NK-92 treated with Interleukin-12 subunit alpha and Interleukin-12 subunit beta, amount 100 ng/mL, for 24 hours (cell line): ENCODE measurements at regions not wholly inside any gene's neighbourhood (a gene's known extent, or its start where the extent isn't known, plus 50 kb on each side); places are given as distances from the start of the nearest gene placed in this dataset.

Source experiments
- DNase-seq: peaks from one replicate; lab custom pipeline; 2025; lab: John Stamatoyannopoulos, UW

DNA sequence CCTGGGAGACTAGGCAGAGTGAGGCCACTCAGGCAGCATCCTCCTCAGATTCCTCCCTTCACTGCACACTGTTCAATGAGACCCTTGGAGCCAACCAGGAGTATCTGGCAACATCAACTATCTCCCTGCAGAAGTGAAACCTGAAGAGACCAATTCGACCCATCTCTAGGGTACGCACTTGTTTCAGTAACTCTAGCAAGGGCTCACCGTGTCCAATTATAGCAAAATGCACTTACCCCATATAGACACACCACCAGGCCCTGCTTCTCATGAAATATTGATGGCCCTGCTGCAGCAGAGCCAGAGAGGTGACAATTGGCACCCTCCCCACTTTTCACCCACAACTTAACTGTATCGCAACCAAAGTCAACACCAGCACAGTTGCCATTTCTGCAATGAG lies 196.1 kb upstream of the IGF1R start:
- no peak for DNase-seq

DNA sequence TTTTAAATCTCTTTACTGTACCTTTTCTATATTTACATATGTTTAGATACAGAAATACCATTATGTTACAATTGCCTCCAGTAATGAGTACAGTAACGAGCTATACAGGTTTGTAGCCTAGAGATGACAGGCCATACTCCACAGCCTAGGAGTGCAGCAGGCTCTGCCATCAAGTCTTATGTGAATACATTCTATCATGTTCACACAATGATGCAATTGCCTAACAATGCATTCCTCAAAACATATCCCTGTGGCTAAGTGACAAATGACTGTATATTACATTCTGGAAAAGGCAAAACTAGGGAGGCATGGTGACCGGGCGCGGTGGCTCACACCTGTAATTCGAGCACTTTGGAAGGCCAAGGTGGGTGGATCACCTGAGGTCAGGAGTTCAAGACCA lies 192.4 kb upstream of the IGF1R start:
- no peak for DNase-seq

- no peak for DNase-seq
Observed at GRCh38 chr15:98476559-98476958, 171.8 kb upstream of the IGF1R start.

- DNase-seq = no peak
Observed at GRCh38 chr15:98480844-98481243, 167.5 kb upstream of the IGF1R start.

- DNase-seq = no peak
Observed at GRCh38 chr15:98483575-98484130, 164.7 kb upstream of the IGF1R start.

- no peak for DNase-seq
Observed at GRCh38 chr15:98484914-98485313, 163.4 kb upstream of the IGF1R start.

- no peak for DNase-seq
Observed at GRCh38 chr15:98485451-98485850, 162.9 kb upstream of the IGF1R start.

GRCh38 chr15:98493966-98494511 lies 154.3 kb upstream of the IGF1R start:
- no peak for DNase-seq

GRCh38 chr15:98501192-98501591 lies 147.1 kb upstream of the IGF1R start:
- no peak for DNase-seq

DNA sequence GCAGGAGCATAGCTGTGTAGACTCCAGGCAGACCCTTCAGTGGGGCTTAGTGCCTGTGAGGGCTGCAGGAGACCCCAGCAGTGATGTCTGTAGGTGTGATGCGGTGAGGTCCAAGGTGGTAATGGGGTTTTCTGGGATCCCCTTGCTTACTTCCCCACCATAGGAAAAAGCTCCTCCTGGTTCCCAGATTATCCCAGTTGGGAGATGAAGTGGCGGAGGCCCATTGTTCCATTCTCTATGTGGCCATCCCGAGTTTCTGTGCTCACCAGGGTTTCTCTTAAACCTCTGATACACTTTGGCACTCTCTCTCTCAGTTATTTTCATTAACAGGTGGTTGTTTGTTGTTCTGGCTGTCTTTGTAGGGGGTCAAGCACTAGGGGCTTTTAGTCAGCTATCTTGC lies 146.7 kb upstream of the IGF1R start:
- no peak for DNase-seq

DNA sequence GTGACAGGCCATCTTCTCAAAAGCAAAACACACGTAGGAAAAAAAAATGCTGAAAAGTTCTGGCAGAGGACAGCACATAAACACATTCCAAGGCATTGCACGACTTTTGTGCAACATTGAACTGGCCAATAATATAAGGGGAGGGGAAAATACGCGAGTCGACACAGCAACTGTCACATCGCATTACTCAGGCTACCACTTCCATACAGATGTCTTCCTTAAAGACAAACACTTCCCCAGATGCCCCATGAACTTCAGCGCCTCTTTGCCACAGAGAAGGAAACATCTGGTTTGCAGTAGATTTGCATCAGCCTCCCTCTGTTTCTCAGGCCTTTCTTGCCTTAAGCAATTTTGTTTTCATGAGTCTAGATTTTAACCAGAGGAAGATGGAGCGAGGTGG lies 144.4 kb upstream of the IGF1R start:
- DNase-seq = no peak

DNA sequence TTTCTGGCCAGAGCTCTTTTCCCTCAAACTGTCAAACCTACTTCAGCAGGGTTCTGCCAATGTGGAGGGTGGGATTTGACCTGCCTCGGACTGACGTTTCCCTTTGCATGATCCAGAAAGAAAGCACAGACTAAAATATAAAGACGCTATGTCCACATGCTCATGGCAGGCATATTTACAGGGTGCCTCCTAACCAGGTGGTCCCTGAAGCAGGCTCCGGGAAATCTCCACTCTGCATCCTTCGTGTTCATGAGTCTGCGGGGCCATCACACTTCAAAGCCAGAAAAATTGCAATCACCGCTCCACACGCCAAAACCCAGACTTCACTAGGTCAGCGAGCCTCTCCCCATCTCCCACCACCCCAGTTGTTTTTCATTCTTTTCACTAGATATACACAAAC lies 143.3 kb upstream of the IGF1R start:
- DNase-seq = no peak

DNA sequence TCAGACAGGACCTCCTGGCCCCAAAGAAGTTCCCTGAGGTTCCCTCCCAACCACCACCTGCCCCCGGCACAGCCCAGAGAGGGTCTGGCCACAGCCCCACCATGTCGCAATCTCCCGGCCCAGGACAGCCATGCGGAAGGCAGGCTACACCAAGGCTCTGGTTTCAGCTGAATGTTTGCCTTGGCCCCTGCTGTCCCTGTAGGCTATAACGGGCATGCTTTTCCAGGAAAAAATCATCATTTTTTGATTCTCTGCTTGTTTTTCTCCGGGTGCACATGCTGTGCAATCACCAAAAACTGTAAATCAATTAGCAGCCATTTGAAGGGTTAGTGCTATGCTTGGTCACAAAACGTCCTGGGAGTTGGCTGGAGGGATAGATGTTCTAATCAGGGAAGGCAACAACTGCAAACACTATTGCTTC lies 142.7 kb upstream of the IGF1R start:
- DNase-seq = no peak

GRCh38 chr15:98506172-98506571 lies 142.2 kb upstream of the IGF1R start:
- no peak for DNase-seq

DNA sequence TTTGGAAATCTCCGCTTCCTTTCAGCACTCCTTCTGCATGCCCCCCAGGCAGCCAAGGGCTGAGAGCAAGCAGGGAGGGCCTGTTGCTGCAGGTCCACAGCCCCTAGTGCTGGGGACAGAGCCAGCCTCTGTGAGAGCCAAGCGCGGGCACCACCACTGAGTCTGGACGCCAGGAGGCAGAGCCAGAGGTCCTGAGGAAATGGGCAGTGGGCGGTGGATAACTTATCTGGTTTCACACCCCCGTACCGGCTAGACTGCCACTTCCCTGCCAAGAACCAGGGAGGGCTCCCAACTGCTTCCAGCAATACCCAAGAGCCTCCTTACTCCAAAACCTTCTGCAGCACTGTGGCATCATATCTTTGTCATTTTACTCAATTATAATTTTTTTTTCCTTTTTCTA lies 141.6 kb upstream of the IGF1R start:
- DNase-seq = no peak

- DNase-seq = no peak
Observed at GRCh38 chr15:98513428-98513986, 134.8 kb upstream of the IGF1R start.

DNA sequence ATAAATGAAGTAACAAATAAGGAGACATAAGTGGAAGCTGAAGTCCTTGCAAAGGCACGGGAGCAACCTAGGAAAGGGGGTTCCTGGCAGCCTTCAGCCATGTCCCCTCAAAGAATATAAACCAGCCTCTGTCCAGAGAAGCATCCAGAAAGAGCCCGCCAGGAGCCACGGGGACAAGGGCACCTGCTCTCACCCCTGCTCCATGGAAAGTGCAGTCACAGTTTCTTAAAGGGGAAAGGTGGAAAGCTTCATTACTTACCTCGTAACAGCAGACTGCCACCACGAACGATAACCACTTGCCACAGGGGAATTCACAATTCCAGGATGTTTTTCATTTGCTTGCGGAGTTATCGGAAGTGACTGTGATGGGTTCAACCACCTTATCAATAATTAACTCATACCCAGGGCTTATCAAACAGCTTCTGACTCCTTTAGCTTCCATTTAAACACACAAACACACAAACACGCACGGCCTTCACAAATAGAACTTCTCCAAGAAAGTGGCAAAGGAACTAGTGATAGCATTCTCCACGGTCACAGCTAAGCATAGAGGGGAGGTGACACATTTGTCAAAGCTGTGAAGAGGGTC lies 134.2 kb upstream of the IGF1R start:
- DNase-seq = no peak

DNA sequence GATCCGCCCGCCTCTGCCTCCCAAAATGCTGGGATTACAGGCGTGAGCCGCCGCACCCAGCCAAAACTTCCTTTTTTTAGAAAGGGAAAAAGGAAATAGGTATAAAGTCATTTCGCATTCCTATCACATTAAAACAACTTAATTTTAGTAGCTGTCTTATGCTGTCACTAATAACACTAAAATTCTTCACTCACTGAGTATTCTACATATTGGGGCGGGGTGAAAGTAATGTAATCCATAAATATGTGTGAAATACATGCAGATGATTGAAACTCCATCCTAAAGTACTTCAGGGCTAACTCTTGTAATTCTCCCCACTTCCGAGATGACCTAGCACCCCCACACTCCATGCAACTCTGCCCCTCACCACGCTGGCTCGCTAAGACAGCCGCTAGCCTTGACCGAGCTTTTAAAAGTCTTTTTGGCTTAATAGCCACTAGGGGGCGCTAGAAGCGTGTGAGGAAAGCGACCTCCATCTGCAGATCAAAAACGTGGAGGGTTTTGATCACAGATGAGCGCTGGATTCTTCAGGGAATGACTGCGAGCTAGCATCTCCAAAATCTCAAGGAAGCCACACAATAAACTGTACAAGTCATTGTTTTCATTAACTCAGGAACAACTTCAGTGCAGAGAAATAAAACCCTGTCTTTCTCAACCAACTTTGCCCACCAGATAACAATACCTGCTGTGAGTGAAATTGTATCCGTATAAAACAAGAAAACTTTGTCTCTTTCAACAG lies 129.3 kb upstream of the IGF1R start:
- DNase-seq = peak; percentile 33

GRCh38 chr15:98519767-98520550 lies 128.4 kb upstream of the IGF1R start:
- DNase-seq = no peak

GRCh38 chr15:98522127-98522526 lies 126.2 kb upstream of the IGF1R start:
- DNase-seq = no peak

- DNase-seq = no peak
Observed at GRCh38 chr15:98523912-98524662, 124.3 kb upstream of the IGF1R start.
